ENCODE measurements at regions not wholly inside any gene's neighbourhood (a gene's known extent, or its start where the extent isn't known, plus 50 kb on each side); places are given as distances from the start of the nearest gene placed in this dataset.

DNA sequence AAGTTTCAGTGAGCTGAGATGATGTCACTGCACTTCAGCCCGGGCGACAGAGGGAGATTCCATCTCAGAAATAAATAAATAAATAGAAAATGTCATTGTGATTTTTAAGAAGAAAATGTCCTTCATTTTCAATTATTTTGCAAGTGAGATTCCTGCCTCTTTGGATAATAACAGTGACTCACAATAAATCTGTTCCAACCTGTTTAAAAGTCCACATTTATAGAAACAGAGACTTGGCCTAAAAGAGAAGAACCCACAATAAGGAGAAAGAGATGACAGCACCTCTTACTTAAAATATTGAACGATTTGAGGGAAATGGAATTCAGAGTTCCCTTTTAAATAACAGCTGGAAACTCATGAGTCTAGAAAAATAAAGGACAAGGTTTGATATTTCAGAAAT is 373.4 kb upstream of the NOX3 start:
- TF ChIP-seq EP300 (IDR thresholded peaks at IDR 0.05; ENCODE audit: low read depth) (no peak), POLR2AphosphoS5 (IDR thresholded peaks at IDR 0.05) (no peak), POLR2A (IDR thresholded peaks at IDR 0.05) (no peak)
- TF ChIP-seq, protein P1, sequence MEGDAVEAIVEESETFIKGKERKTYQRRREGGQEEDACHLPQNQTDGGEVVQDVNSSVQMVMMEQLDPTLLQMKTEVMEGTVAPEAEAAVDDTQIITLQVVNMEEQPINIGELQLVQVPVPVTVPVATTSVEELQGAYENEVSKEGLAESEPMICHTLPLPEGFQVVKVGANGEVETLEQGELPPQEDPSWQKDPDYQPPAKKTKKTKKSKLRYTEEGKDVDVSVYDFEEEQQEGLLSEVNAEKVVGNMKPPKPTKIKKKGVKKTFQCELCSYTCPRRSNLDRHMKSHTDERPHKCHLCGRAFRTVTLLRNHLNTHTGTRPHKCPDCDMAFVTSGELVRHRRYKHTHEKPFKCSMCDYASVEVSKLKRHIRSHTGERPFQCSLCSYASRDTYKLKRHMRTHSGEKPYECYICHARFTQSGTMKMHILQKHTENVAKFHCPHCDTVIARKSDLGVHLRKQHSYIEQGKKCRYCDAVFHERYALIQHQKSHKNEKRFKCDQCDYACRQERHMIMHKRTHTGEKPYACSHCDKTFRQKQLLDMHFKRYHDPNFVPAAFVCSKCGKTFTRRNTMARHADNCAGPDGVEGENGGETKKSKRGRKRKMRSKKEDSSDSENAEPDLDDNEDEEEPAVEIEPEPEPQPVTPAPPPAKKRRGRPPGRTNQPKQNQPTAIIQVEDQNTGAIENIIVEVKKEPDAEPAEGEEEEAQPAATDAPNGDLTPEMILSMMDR (IDR thresholded peaks at IDR 0.05), result no peak
